CD4-positive, alpha-beta T cell treated with Interleukin-15 for 1 hour (primary cell): ENCODE measurements at regions not wholly inside any gene's neighbourhood (a gene's known extent, or its start where the extent isn't known, plus 50 kb on each side); places are given as distances from the start of the nearest gene placed in this dataset.
"Not testable (repeated sequence)": the region's sequence is repeated elsewhere in the genome, so short reads cannot be mapped to it uniquely, and the experiment has no call there.

Experiments
- DNase-seq: peaks from one replicate; pipeline ENCODE4 v3.0.0-alpha.2; 2020

DNA sequence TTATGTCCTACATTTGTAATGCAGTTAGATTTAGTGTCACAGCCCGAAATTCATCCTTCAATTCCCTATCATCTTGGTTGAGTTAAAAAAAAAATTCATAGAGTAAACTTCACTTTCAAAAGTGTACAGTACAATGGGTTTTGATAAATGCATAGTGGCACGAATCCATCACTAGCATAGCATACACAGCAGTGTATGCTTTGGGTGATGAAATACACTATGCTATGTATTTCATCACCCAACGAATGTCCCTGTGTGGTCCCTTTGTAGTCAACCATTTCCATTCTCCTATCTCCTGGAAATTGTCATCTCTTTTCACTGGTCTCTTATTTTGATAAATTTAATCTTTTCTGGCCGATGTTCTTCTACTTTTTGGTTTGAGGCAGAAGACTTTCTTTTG, 129.4 kb upstream of the BASP1 start:
- DNase-seq = no peak

- no peak for DNase-seq
Observed at GRCh38 chr5:17089001-17089400, 128.4 kb upstream of the BASP1 start.

- no peak for DNase-seq
Observed at GRCh38 chr5:17089690-17090089, 127.7 kb upstream of the BASP1 start.

GRCh38 chr5:17090839-17091238, 126.6 kb upstream of the BASP1 start:
- DNase-seq = no peak

- no peak for DNase-seq
Observed at GRCh38 chr5:17094830-17095229, 122.6 kb upstream of the BASP1 start.

- no peak for DNase-seq
Observed at GRCh38 chr5:17096952-17097695, 120.3 kb upstream of the BASP1 start.

DNA sequence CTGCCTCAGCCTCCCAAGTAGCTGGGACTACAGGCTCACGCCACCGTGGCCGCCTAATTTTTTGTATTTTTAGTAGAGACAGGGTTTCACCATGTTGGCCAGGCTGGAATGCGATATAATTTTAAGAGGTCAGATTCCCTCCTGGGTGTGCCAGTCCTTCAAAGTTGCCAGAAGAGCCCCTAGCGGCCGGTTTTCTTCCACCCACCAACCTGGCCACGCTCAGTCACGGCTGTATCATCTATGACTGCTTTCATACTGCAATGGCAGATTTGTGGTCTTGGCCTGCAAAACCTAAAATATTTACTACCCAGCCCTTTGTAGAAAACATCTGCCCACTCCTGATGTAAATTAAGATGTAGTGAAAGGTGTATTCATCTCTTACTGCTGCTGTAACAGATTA, 117.5 kb upstream of the BASP1 start:
- no peak for DNase-seq

GRCh38 chr5:17103461-17103860, 114.0 kb upstream of the BASP1 start:
- no peak for DNase-seq

DNA sequence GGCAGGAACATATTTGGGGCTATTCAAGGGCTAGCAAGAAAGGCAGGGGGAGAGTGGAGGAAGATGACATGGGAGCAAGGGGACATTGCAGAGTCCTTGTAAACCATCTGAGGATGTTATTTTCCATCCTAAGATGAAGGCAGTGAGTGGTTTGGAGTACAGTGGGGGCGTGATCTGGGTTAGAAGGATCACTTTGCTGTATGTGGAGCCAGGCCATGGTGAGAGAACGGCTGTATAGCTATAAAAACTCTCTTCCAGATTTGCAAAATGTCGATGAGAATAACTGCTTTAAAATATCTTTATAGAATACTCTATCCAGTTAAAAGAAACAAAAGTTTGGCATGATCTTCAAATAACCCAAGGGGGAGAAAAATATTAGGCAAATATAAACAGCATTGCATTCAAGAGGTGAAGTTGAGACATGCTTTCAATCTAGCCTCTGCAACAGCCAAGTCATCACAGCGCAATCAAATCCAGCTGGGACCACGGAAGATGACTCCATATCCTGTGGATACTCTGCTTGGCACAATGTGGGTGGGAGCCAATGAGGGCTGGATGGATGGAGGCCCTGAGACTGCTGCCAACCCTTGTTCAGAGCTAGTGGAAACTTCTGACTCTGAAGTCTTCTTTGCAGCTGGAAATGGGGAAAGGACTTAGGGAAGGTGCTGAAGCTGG, 111.5 kb upstream of the BASP1 start:
- no peak for DNase-seq

DNA sequence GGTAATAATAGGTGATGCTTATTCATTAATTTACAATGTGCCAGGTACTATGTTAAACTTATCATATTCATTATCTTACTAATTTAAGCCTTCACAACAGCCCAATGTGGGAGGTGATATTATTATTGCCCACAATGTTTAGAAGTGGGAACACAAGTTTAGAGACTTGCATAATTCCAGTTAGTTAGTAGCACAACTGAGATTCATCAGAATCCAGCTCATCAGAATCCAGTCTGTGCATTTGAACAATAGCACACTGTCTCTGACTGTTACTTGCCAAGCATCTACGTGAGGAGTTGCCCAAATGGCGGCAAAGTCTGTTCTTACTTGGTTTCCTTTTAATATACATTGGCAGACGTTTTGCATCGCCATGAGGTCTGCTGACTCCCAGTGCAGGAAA, 110.9 kb upstream of the BASP1 start:
- no peak for DNase-seq

- not testable (repeated sequence) for DNase-seq
Observed at GRCh38 chr5:17112091-17112716, 105.2 kb upstream of the BASP1 start.

- no peak for DNase-seq
Observed at GRCh38 chr5:17113174-17113958, 104.1 kb upstream of the BASP1 start.

DNA sequence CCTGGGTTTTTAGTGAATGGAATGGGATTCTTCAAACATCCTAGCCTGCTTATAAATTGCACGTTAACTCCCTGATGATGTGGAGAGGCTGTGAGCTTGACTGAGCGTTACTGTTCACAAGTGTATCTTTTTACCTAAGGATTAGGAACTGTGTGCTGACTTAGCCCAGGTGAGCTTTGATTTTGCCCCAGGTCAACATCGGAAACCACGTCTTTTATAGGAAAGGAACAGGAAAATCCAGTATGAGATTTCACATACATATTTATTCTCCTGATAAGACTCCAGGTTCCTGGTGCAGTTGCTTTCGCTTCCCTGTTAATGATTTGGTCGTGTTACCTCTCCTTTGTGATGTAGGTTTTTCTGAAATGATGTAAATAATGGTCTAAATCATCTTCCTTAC, 103.2 kb upstream of the BASP1 start:
- no peak for DNase-seq

GRCh38 chr5:17114715-17115599, 102.5 kb upstream of the BASP1 start:
- DNase-seq = no peak

DNA sequence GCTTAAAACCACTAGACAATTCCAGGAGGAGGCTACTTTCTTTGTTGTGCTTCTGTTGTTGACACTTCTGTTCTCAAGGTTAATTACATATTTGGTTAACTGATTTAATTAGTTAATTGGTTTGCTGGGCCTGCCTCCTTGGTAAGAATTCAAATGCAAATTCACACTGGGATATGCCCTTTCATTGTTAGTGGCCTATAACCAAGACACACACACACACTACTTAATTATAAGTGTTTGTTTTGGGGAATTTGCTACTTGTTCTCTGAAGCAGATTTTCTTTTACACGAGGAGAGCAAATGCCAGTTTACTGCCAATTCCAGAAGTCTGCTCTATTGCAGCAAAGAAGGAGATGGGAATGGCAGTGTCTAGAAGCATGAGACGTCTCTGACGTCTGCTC, 101.6 kb upstream of the BASP1 start:
- no peak for DNase-seq

DNA sequence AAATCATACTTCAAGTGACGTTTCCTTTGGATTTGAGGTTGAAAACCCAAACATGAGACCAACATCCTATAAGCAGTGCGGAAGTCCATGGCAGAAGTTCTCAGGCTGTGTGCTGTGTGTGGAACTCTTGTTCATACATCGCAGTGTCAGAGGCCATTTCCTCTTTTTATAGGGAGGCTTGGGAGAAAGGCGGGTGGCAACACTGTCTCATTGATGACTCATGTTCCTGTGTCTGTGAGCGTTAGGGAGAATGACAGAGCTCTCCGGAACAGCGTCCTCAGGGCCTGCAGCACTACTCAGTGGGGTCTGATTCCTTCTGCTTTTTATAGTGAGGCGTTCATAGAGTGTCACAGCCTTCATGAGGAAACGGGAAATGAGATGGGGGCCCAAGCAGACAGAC, 98.8 kb upstream of the BASP1 start:
- DNase-seq = peak; percentile 86

DNA sequence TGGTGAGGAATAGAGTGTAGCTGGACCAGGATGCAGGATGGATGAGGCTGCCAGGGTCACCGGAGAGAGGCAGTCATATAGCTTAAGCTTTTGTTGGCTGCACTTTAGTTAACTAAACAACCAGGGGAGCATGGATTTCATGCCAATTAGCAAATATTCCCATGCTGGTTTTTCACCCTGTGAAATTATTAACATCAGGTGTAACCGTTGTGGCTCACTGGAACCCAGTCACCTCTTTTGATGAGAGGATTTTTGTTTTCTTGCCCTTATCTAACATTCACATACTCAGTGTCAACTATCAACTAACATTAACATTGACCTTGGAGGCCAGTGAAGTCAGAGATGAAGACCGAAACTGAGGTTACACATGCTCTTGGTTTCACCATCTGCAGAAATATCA, 97.2 kb upstream of the BASP1 start:
- no peak for DNase-seq

DNA sequence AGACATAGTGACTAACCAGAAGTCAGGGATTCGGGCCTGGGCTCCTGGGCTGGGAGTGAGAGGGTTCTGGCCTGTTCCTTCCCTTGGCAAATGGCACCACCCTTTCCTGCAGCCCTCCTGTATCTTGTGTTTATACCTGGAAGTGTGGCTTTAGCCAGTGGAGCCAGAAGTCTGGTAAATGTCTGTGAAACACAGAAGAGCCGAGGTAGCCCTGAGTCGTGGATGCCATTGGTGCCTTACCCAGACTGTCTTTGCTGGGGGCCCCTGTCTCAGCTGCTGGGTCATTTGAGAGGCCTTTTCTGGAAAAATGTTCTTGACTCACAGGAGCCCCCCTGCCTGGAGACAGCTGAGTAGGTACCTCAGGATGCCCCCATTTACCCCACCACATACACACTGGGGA, 95.7 kb upstream of the BASP1 start:
- no peak for DNase-seq

DNA sequence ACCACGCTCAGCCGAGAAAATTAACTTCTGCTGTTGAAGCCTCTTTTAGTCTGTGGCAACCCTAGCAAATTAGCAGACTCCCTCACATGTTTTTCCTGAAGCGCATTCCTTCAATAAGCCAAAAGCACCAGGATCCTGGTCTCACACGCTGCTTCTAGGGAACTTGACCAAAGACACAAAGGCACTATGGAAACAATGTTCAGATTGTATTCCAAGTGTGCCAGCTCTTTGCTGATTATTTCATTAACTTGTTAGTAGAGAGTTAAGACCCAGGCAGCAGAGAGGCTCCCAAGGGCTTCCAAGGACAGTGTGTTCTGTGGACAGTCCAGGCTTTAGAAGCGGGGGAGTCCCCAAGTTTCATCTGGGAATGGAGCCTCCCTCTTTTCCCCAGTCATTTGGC, 94.4 kb upstream of the BASP1 start:
- no peak for DNase-seq

DNA sequence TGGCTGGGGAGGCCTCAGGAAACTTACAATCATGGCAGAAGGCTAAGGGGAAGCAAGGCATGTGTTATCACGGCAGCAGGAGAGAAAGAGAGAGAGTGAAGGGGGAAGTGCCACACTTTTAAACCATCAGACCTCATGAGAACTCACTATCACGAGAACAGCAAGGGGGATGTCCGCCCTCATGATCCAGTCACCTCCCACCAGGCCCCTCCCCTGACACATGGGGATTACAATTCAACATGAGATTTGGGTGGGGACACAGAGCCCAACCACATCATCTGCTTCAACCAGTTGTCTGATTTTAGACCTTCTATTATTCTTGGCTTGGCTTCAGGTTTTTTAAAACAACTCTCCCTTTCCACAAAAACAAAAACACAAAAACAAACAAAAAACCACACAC, 93.7 kb upstream of the BASP1 start:
- peak; percentile 18 for DNase-seq

- no peak for DNase-seq
Observed at GRCh38 chr5:17127743-17128231, 89.6 kb upstream of the BASP1 start.
